ENCODE measurements at regions not wholly inside any gene's neighbourhood (a gene's known extent, or its start where the extent isn't known, plus 50 kb on each side); places are given as distances from the start of the nearest gene placed in this dataset.
"Not testable (repeated sequence)": the region's sequence is repeated elsewhere in the genome, so short reads cannot be mapped to it uniquely, and the experiment has no call there.

- DNase-seq (ENCODE audit: low spot score) = no peak
Observed at GRCh38 chr15:39393575-39394335, 187.1 kb upstream of the THBS1 start.

GRCh38 chr15:39394496-39394895 is 186.4 kb upstream of the THBS1 start:
- DNase-seq (ENCODE audit: low spot score) = no peak

- DNase-seq (ENCODE audit: low spot score) = no peak
Observed at GRCh38 chr15:39396979-39397615, 183.8 kb upstream of the THBS1 start.

GRCh38 chr15:39397883-39398282 is 183.0 kb upstream of the THBS1 start:
- no peak for DNase-seq (ENCODE audit: low spot score)

- DNase-seq (ENCODE audit: low spot score) = no peak
Observed at GRCh38 chr15:39399600-39399999, 181.3 kb upstream of the THBS1 start.

GRCh38 chr15:39400002-39400401 is 180.9 kb upstream of the THBS1 start:
- DNase-seq (ENCODE audit: low spot score) = no peak

- DNase-seq (ENCODE audit: low spot score) = no peak
Observed at GRCh38 chr15:39400821-39401550, 179.9 kb upstream of the THBS1 start.

- DNase-seq (ENCODE audit: low spot score) = no peak
Observed at GRCh38 chr15:39403640-39404117, 177.2 kb upstream of the THBS1 start.

GRCh38 chr15:39404767-39405181 is 176.1 kb upstream of the THBS1 start:
- DNase-seq (ENCODE audit: low spot score) = no peak

GRCh38 chr15:39406485-39406884 is 174.4 kb upstream of the THBS1 start:
- DNase-seq (ENCODE audit: low spot score) = no peak

- DNase-seq (ENCODE audit: low spot score) = no peak
Observed at GRCh38 chr15:39407116-39407515, 173.8 kb upstream of the THBS1 start.

- no peak for DNase-seq (ENCODE audit: low spot score)
Observed at GRCh38 chr15:39409876-39410530, 170.9 kb upstream of the THBS1 start.

GRCh38 chr15:39411102-39411989 is 169.5 kb upstream of the THBS1 start:
- no peak for DNase-seq (ENCODE audit: low spot score)

GRCh38 chr15:39413558-39413957 is 167.3 kb upstream of the THBS1 start:
- DNase-seq (ENCODE audit: low spot score) = no peak

GRCh38 chr15:39414201-39414600 is 166.7 kb upstream of the THBS1 start:
- no peak for DNase-seq (ENCODE audit: low spot score)

GRCh38 chr15:39415634-39416033 is 165.2 kb upstream of the THBS1 start:
- no peak for DNase-seq (ENCODE audit: low spot score)

GRCh38 chr15:39416258-39416657 is 164.6 kb upstream of the THBS1 start:
- no peak for DNase-seq (ENCODE audit: low spot score)

- no peak for DNase-seq (ENCODE audit: low spot score)
Observed at GRCh38 chr15:39417366-39418134, 163.3 kb upstream of the THBS1 start.

- no peak for DNase-seq (ENCODE audit: low spot score)
Observed at GRCh38 chr15:39419651-39420050, 161.2 kb upstream of the THBS1 start.

GRCh38 chr15:39420123-39420852 is 160.6 kb upstream of the THBS1 start:
- DNase-seq (ENCODE audit: low spot score) = not testable (repeated sequence)
